Heart left ventricle (tissue), 13 donors: ENCODE measurements at regions not wholly inside any gene's neighbourhood (a gene's known extent, or its start where the extent isn't known, plus 50 kb on each side); places are given as distances from the start of the nearest gene placed in this dataset.

Experiments
- POLR2A ChIP-seq, 2 donors: fragments of 450-650 bp; IDR thresholded peaks; one replicate each; pipeline ENCODE4 v1.6.1; 2017; ENCODE audit warnings: antibody characterized with exemption in 2 of 2, mild to moderate bottlenecking in 2 of 2, moderate library complexity in 2 of 2
- TF ChIP-seq, protein P1 (sequence below), 12 donors: fragments of 200-600 bp; sonication (generic) in 4 of 12; IDR thresholded peaks; one replicate each; pipeline versions ENCODE4 v1.5.0 to v1.8.0; 2018 to 2022; ENCODE audit warnings: antibody characterized with exemption in 12 of 12, mild to moderate bottlenecking in 5 of 12
- donor health status: ischemic (EF 13 %, LVEDD 7.1; RV severe dilation, severe dysfunction).
- donor health status: DM: no; HTN: yes; CAD: no.
- donor health status: DM: no; HTN: no; CAD: no.
- donor health status: ischemic (EF 25% LVEDD 6.9; RV normal size, moderate dysfunction).
- donor health status: ischemic (EF 25% LVEDD 5.7; RV mildly dilated, moderate dysfunction).
- donor health status: ischemic (EF 35%, LVEDD 5.7; RV mildly dilated, moderate dysfunction).
- donor health status: nonischemic (EF 11% LVEDD 7.7; RV severe dilation, severe dysfunction).
- donor health status: DM: yes; HTN: yes; CAD: no.
- donor health status: PGD.
- donor health status: ischemic (EF 29% LVEDD 5.4; RV normal size, mild dysfunction).
- donor health status: nonischemic (EF 23%, LVEDD 6.1; RV moderate dilation, normal function).

DNA sequence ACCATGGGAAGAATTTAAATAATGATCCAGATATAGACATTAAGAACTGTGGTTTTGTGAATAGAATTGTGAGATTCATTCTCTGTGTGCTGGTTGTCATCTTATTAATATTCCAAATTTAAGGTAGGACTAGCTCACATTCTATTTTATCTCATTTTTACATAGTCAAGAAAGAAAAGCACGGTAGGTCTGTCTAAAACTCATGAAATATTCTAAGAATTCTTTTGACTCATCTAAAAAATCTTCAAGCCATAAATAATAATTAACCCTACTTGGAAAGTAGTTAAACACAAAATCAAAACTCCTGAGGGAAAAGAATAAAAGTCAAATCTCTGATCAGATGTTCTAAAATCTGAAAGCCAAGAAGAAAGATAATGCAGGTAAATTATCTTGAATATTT lies 388.8 kb upstream of the CHAC2 start:
- TF ChIP-seq, protein P1, sequence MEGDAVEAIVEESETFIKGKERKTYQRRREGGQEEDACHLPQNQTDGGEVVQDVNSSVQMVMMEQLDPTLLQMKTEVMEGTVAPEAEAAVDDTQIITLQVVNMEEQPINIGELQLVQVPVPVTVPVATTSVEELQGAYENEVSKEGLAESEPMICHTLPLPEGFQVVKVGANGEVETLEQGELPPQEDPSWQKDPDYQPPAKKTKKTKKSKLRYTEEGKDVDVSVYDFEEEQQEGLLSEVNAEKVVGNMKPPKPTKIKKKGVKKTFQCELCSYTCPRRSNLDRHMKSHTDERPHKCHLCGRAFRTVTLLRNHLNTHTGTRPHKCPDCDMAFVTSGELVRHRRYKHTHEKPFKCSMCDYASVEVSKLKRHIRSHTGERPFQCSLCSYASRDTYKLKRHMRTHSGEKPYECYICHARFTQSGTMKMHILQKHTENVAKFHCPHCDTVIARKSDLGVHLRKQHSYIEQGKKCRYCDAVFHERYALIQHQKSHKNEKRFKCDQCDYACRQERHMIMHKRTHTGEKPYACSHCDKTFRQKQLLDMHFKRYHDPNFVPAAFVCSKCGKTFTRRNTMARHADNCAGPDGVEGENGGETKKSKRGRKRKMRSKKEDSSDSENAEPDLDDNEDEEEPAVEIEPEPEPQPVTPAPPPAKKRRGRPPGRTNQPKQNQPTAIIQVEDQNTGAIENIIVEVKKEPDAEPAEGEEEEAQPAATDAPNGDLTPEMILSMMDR (IDR thresholded peaks at IDR 0.05): no peak
- TF ChIP-seq POLR2A (IDR thresholded peaks at IDR 0.05): no peak
